HepG2 (cell line): ENCODE measurements at regions not wholly inside any gene's neighbourhood (a gene's known extent, or its start where the extent isn't known, plus 50 kb on each side); places are given as distances from the start of the nearest gene placed in this dataset.

Experiments
- ATAC-seq: fragments of 200-7000 bp; cut with Tn5 transposase; 3 replicates; pipeline ENCODE4 v1.9.1; 2020; ENCODE audit warnings: mild to moderate bottlenecking, moderate library complexity
- BruUV-seq: library from RNA; stranded (reverse); fragments of 400-500 nt; replicated peaks from 2 replicates; lab custom pipeline; 2021; lab: Mats Ljungman, UMichigan
- CTCF ChIA-PET: fragments of 300-600 bp; formaldehyde crosslinking; extraction: SDS; loops from one replicate; lab custom pipeline; 2021; ENCODE audit warnings: low total read pairs, inconsistent platforms, low intra/inter-chr PET ratio; lab: Yijun Ruan, JAX
- POLR2A ChIA-PET: fragments of 350-600 bp; sonication (Branson Sonifier 250); formaldehyde crosslinking; loops from one replicate; lab custom pipeline; 2020; ENCODE audit warnings: antibody characterized with exemption, inconsistent platforms; lab: Yijun Ruan, JAX
- DNase-seq: peaks from one replicate; pipeline ENCODE4 v3.0.0-alpha.2; 2015; ENCODE audit warnings: low spot score
- FAIRE-seq: peaks from 3 replicates; lab custom pipeline; 2011; peaks lifted over from hg19 to GRCh38; lab: Jason Lieb, UNC
- H2AFZ ChIP-seq: one replicate; pipeline ENCODE4 v1.6.1; 2011; ENCODE audit warnings: low read length, inconsistent platforms
- H3K27ac ChIP-seq: fragments of 300-600 bp; 3 replicates; pipeline ENCODE4 v1.8.0; 2011; ENCODE audit warnings: mixed run types, mild to moderate bottlenecking, mixed read lengths, low read length, inconsistent platforms; ENCODE audit not compliant: insufficient read depth; ENCODE audit errors: extremely low read length
- H3K27me3 ChIP-seq, 2 experiments: fragments of 200-600 bp in 1 of 2; 2 replicates in 1 of 2; 3 replicates in 1 of 2; pipeline versions ENCODE4 v1.6.0 to v1.8.0; 2011; ENCODE audit warnings: low read length in 2 of 2, mild to moderate bottlenecking in 2 of 2, moderate library complexity in 2 of 2, inconsistent platforms in 1 of 2; ENCODE audit not compliant: insufficient read depth in 2 of 2, control insufficient read depth in 1 of 2
- H3K36me3 ChIP-seq, 2 experiments: fragments of 200-600 bp in 1 of 2; replicated peaks in 1 of 2; 2 replicates in 1 of 2; 3 replicates in 1 of 2; pipeline versions ENCODE4 v1.5.1 to v1.8.0; 2011; ENCODE audit warnings: low read length in 2 of 2, inconsistent platforms in 1 of 2; ENCODE audit not compliant: insufficient read depth in 2 of 2, control insufficient read depth in 1 of 2
- H3K4me1 ChIP-seq: 2 replicates; pipeline ENCODE4 v1.5.1; 2012; ENCODE audit warnings: low read length, inconsistent platforms; ENCODE audit not compliant: insufficient read depth
- H3K4me2 ChIP-seq: 2 replicates; pipeline ENCODE4 v1.6.0; 2011; ENCODE audit warnings: low read depth, low read length, inconsistent platforms
- H3K4me3 ChIP-seq, 3 experiments: fragments of 200-600 bp in 1 of 3; sonication (generic), shearing (Covaris generic) in 1 of 3; replicated peaks in 1 of 3; 2 replicates each; pipeline ENCODE4 v1.5.1; 2011 to 2016; ENCODE audit warnings: low read length in 3 of 3, inconsistent platforms in 2 of 3, low read depth in 2 of 3, mild to moderate bottlenecking in 2 of 3, control low read depth in 1 of 3, mixed read lengths in 1 of 3; ENCODE audit not compliant: insufficient read depth in 1 of 3
- H3K79me2 ChIP-seq: one replicate; pipeline ENCODE4 v1.6.1; 2011; ENCODE audit warnings: low read length, inconsistent platforms; ENCODE audit not compliant: insufficient read depth
- H3K9ac ChIP-seq: 2 replicates; pipeline ENCODE4 v1.6.0; 2011; ENCODE audit warnings: mild to moderate bottlenecking, low read depth, low read length, inconsistent platforms; ENCODE audit not compliant: insufficient read depth
- H3K9me3 ChIP-seq: 2 replicates; pipeline ENCODE4 v1.5.1; 2012; ENCODE audit warnings: mild to moderate bottlenecking, low read length
- H4K20me1 ChIP-seq: 2 replicates; pipeline ENCODE4 v1.6.0; 2011; ENCODE audit warnings: inconsistent platforms, mild to moderate bottlenecking, low read length, moderate library complexity; ENCODE audit not compliant: insufficient read depth
- KLF13 ChIP-seq: sonication (generic); formaldehyde crosslinking; IDR thresholded peaks from 2 replicates; pipeline ENCODE4 v1.4.0; 2020; ENCODE audit warnings: mild to moderate bottlenecking, missing genetic modification reagents
- KLF15 ChIP-seq: sonication (generic); formaldehyde crosslinking; IDR thresholded peaks from 2 replicates; pipeline ENCODE4 v1.8.1; 2023; ENCODE audit warnings: borderline replicate concordance, mild to moderate bottlenecking, inconsistent platforms, missing genetic modification reagents, mixed read lengths
- MAFF ChIP-seq: IDR thresholded peaks from 2 replicates; pipeline ENCODE4 v1.6.1; 2011; ENCODE audit warnings: low read depth, low read length, improper control_type of control experiment
- MAFK ChIP-seq, 2 experiments: IDR thresholded peaks in 1 of 2; conservative IDR thresholded peaks in 1 of 2; 2 replicates each; pipeline ENCODE4 v1.6.1; 2011; ENCODE audit warnings: improper control_type of control experiment in 2 of 2, low read length in 2 of 2
- NR2F1 ChIP-seq, 2 experiments: fragments of 450-650 bp in 1 of 2; formaldehyde crosslinking in 1 of 2; IDR thresholded peaks; 2 replicates each; pipeline versions ENCODE4 v1.5.0 to v1.6.1; 2016 to 2020; ENCODE audit warnings: mild to moderate bottlenecking in 1 of 2, missing compliant biosample characterization in 1 of 2, missing genetic modification reagents in 1 of 2, moderate library complexity in 1 of 2
- POLR2AphosphoS5 ChIP-seq: IDR thresholded peaks from 2 replicates; pipeline ENCODE4 v1.6.1; 2012; ENCODE audit warnings: low read depth, low read length
- SIN3A ChIP-seq: IDR thresholded peaks from 2 replicates; pipeline ENCODE4 v1.6.1; 2011; ENCODE audit warnings: low read depth, mild to moderate bottlenecking, control low read depth, low read length, borderline replicate concordance
- USF2 ChIP-seq, 2 experiments: sonication (generic) in 1 of 2; formaldehyde crosslinking in 1 of 2; IDR thresholded peaks; 2 replicates each; pipeline versions ENCODE4 v1.5.1 to v1.6.1; 2011 to 2020; ENCODE audit warnings: borderline replicate concordance in 1 of 2, low read depth in 1 of 2, low read length in 1 of 2, mild to moderate bottlenecking in 1 of 2, missing genetic modification reagents in 1 of 2, moderate library complexity in 1 of 2
- ZBTB8A ChIP-seq: sonication (generic); formaldehyde crosslinking; IDR thresholded peaks from 2 replicates; pipeline ENCODE4 v1.4.0; 2020; ENCODE audit warnings: mild to moderate bottlenecking, low read depth, missing genetic modification reagents, borderline replicate concordance
- ZEB1 ChIP-seq: IDR thresholded peaks from 2 replicates; pipeline ENCODE4 v1.6.1; 2012; ENCODE audit warnings: mild to moderate bottlenecking, low read depth, inconsistent platforms; ENCODE audit not compliant: insufficient replicate concordance
- ZNF136 ChIP-seq: sonication (generic); formaldehyde crosslinking; IDR thresholded peaks from 2 replicates; pipeline ENCODE4 v1.8.1; 2022; ENCODE audit warnings: low read depth, mild to moderate bottlenecking, moderate library complexity, missing genetic modification reagents
- ZNF614 ChIP-seq: IDR thresholded peaks from 2 replicates; pipeline ENCODE4 v1.6.1; 2018; ENCODE audit warnings: missing biosample characterization, missing genetic modification reagents, inconsistent platforms, borderline replicate concordance
- ZNF709 ChIP-seq: sonication (generic); formaldehyde crosslinking; IDR thresholded peaks from 2 replicates; pipeline ENCODE4 v1.5.0; 2020; ENCODE audit warnings: mild to moderate bottlenecking, missing genetic modification reagents
- ZNF790 ChIP-seq: sonication (generic); formaldehyde crosslinking; IDR thresholded peaks from 2 replicates; pipeline ENCODE4 v1.8.0; 2022; ENCODE audit warnings: missing genetic modification reagents, mild to moderate bottlenecking, borderline replicate concordance
- ZNF891 ChIP-seq: sonication (generic); formaldehyde crosslinking; IDR thresholded peaks from 2 replicates; pipeline ENCODE4 v1.5.0; 2020; ENCODE audit warnings: mild to moderate bottlenecking, missing genetic modification reagents
- WGBS: methylation state at CpG from one replicate; pipeline ENCODE4 v1.1.6; 2017; ENCODE audit warnings: low lambda C conversion rate; 5-methylcytosine and 5-hydroxymethylcytosine counted together
- in situ Hi-C: cut with HindIII; loops from 2 replicates; pipeline ENCODE4 v1.10.0; 2017; ENCODE audit warnings: low pct_unique_long_range_greater_than_20kb; ENCODE audit not compliant: extremely low pct_ligation_motif_present
- intact Hi-C: fragments of 100-400 bp; cut with micrococcal nuclease; formaldehyde crosslinking; loops from one replicate; pipeline ENCODE4 v1.10.0; 2022; ENCODE audit not compliant: unreplicated experiment

GRCh38 chr5:89499787-89500186 lies 616.8 kb upstream of the MEF2C start:
- Histone ChIP-seq H3K9ac (no peak overlapping the region), H3K9me3 (no peaks in the 10 kb centered on the region; the same call in 1 of the 2 replicates), H3K36me3 (no peaks in the 10 kb centered on the region), H3K27ac (no peak overlapping the region), H2AFZ (no peak overlapping the region), H3K79me2 (no peaks in the 10 kb centered on the region), H3K4me2 (no peak overlapping the region), H3K4me3 (no peak overlapping the region), H3K4me1 (no peaks in the 10 kb centered on the region), H3K27me3 (no peaks in the 10 kb centered on the region), H4K20me1 (no peaks in the 10 kb centered on the region)
- POLR2A ChIA-PET: no interaction called here
- TF ChIP-seq MAFF (peak; percentile 95), POLR2AphosphoS5 (no peak), ZEB1 (no peak), NR2F1 (CRISPR knock-in tag; IDR thresholded peaks at IDR 0.05) (no peak), MAFK (conservative IDR thresholded peaks at IDR 0.05 in 1 of 2, IDR thresholded peaks at IDR 0.05 in 1 of 2; ENCODE audit: low read length in 2 of 2) (peak; percentile 89 to 96), KLF15 (CRISPR knock-in tag) (no peak), ZBTB8A (CRISPR knock-in tag) (no peak), SIN3A (no peak), ZNF891 (CRISPR knock-in tag) (no peak), ZNF614 (no peak), ZNF709 (CRISPR knock-in tag) (no peak), ZNF136 (CRISPR knock-in tag) (no peak), ZNF790 (CRISPR knock-in tag) (no peak), USF2 (IDR thresholded peaks at IDR 0.05; ENCODE audit: low read depth, low read length) (no peak), USF2 (CRISPR knock-in tag; IDR thresholded peaks at IDR 0.05; ENCODE audit: borderline replicate concordance) (no peak), KLF13 (CRISPR knock-in tag) (no peak)
- intact Hi-C loops (no loop called here), in situ Hi-C loops (no loop called here)
- FAIRE-seq (no peak), DNase-seq (no peak), ATAC-seq (no peak)
- 0% methylated on average over 3 of the region's 3 CpGs for WGBS
- BruUV-seq: no TSS peak
- CTCF ChIA-PET: no interaction called here
